CD4-positive, CD25-positive, alpha-beta regulatory T cell (primary cell): ENCODE measurements at regions not wholly inside any gene's neighbourhood (a gene's known extent, or its start where the extent isn't known, plus 50 kb on each side); places are given as distances from the start of the nearest gene placed in this dataset.

ENCODE experiments used
- ATAC-seq, 2 donors: fragments of 150-1000 bp; cut with Tn5 transposase; one replicate each; pipeline ENCODE4 v1.10.0; 2021; ENCODE audit warnings: low read depth in 2 of 2, moderate number of reproducible peaks in 2 of 2, moderate library complexity in 1 of 2
- DNase-seq, 3 donors: peaks; one replicate each; pipeline versions ENCODE4 v3.0.0 to v3.0.0-alpha.2; 2012 to 2022; ENCODE audit warnings: mixed read lengths in 1 of 3
- H3K27ac ChIP-seq: one replicate; pipeline ENCODE4 v1.7.0; 2013; ENCODE audit warnings: mild to moderate bottlenecking, low read length; ENCODE audit not compliant: insufficient read depth, poor library complexity, severe bottlenecking
- H3K27me3 ChIP-seq: one replicate; pipeline ENCODE4 v1.7.0; 2013; ENCODE audit warnings: low read length; ENCODE audit not compliant: control insufficient read depth, insufficient read depth
- H3K36me3 ChIP-seq: one replicate; pipeline ENCODE4 v1.7.0; 2013; ENCODE audit warnings: mild to moderate bottlenecking, low read length, moderate library complexity; ENCODE audit not compliant: control insufficient read depth, insufficient read depth
- H3K4me1 ChIP-seq: 2 replicates; pipeline ENCODE4 v1.7.0; 2013; ENCODE audit warnings: mild to moderate bottlenecking, low read length; ENCODE audit not compliant: insufficient read depth, control insufficient read depth, poor library complexity, severe bottlenecking
- H3K4me3 ChIP-seq: one replicate; pipeline ENCODE4 v1.7.0; 2013; ENCODE audit warnings: low read depth, mild to moderate bottlenecking, low read length, moderate library complexity
- H3K9me3 ChIP-seq, 2 experiments: 1 replicate in 1 of 2; 2 replicates in 1 of 2; pipeline ENCODE4 v1.7.0; 2013; ENCODE audit warnings: low read length in 2 of 2, mild to moderate bottlenecking in 1 of 2, moderate library complexity in 1 of 2; ENCODE audit not compliant: control insufficient read depth in 2 of 2
- H3K27ac Mint-ChIP-seq, 3 donors: one replicate each; pipeline ENCODE4 v1.8.0; 2020 to 2022; ENCODE audit warnings: mild to moderate bottlenecking in 3 of 3, mixed read lengths in 3 of 3, moderate library complexity in 2 of 3
- H3K27me3 Mint-ChIP-seq: one replicate; pipeline ENCODE4 v1.8.0; 2022; ENCODE audit warnings: mild to moderate bottlenecking, mixed read lengths
- H3K36me3 Mint-ChIP-seq: one replicate; pipeline ENCODE4 v1.8.0; 2020; ENCODE audit warnings: mixed read lengths
- H3K4me1 Mint-ChIP-seq, 4 donors: one replicate each; pipeline ENCODE4 v1.8.0; 2020 to 2022; ENCODE audit warnings: mixed read lengths in 4 of 4, mild to moderate bottlenecking in 1 of 4
- H3K4me3 Mint-ChIP-seq, 4 donors: one replicate each; pipeline ENCODE4 v1.8.0; 2020 to 2022; ENCODE audit warnings: mild to moderate bottlenecking in 4 of 4, mixed read lengths in 4 of 4, moderate library complexity in 3 of 4
- H3K9me3 Mint-ChIP-seq, 7 donors: one replicate each; pipeline ENCODE4 v1.8.0; 2020 to 2022; ENCODE audit warnings: mixed read lengths in 7 of 7, mild to moderate bottlenecking in 3 of 7, moderate library complexity in 2 of 7

DNA sequence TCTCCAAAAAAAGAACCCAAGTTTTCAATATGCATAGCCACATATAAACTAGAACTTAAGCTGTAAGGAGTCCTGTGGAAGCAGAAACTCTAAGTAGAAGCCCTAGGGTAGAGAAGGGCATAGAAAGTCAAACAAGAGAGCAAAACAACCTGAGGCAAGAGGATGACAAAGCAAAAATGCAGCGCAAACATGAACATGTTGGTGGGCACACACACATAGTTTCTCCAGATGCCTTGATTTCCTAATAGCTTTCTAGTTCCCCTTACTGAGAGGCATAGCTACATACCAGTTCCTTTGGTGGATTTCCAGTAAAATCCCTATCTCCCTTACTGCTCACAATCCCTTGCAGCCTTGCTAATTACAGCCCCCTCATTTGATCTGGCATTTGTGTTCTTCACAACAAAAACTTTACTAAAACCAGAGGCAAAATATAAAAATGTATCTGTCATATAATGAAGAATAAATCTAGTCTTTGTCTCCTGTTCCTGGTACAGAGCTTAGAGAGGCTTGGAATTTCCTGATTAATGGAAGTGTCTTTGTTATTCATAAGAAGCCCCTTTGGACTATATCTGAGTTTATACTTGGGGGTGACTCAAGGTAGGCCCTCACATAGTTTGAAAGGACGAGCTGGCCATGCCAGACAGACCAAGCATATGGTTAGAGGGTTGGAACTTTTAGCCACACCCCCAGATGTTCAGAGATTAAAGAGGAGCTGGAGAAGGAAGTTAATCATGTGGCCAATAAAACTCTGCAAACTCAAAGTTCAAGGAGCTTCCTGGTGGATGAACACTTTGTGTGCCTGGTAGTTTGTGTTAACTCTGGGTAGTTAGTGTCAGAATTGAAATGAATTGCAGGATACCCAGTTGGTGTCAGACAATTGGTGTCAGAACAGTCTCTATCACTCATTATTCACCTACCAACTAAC lies 52.7 kb upstream of the ZCCHC13 start:
- Histone ChIP-seq H3K27me3 (no peaks in the 10 kb centered on the region), H3K9me3 (no peaks in the 10 kb centered on the region), H3K4me3 (no peak overlapping the region), H3K27ac (no peak overlapping the region), H3K4me1 (no peaks in the 10 kb centered on the region), H3K36me3 (peaks cover 3% of the 10 kb centered on the region)
- DNase-seq (no peak), ATAC-seq (no peak)
- Mint-ChIP-seq H3K4me3 (no peak overlapping the region), H3K36me3 (peaks cover 9% of the 10 kb centered on the region), H3K27ac (peak overlapping the region; percentile 8 to 66 (median 14)), H3K4me1 (peaks cover 0 to 18% (median 3%) of the 10 kb centered on the region in 4 donors), H3K9me3 (no peaks in the 10 kb centered on the region), H3K27me3 (no peaks in the 10 kb centered on the region)

DNA sequence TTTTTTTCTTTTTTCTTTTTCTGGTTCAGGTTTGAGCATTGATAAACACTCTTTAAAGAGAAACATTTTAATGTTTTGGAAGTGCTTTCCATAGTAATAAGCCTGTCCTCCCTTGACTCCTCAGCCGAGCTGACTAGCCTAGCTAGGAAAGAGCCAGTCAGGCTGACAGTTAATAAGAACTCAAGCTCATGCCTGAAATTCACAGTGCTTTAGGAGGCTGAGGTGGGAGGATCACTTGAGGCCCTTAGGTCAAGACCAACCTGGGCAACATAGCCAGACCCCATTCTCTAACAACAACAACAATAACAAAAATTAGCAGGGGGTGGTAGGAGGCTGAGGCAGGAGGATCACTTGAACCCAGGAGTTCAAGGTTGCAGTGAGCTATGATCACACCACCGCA lies 53.4 kb upstream of the ZCCHC13 start:
- Histone ChIP-seq H3K27me3 (no peaks in the 10 kb centered on the region), H3K36me3 (no peaks in the 10 kb centered on the region), H3K4me3 (no peak overlapping the region), H3K27ac (no peak overlapping the region), H3K9me3 (no peaks in the 10 kb centered on the region), H3K4me1 (no peaks in the 10 kb centered on the region)
- Mint-ChIP-seq H3K9me3 (no peaks in the 10 kb centered on the region), H3K4me3 (no peak overlapping the region), H3K4me1 (peaks cover 0 to 18% (median 3%) of the 10 kb centered on the region in 4 donors), H3K36me3 (peaks cover 4% of the 10 kb centered on the region), H3K27me3 (no peaks in the 10 kb centered on the region), H3K27ac (peak overlapping the region in 2 of 3 donors; percentile 8 to 32)
- ATAC-seq (no peak), DNase-seq (no peak)

- H3K27ac ChIP-seq, result no peak overlapping the region
- Mint-ChIP-seq H3K9me3 (no peaks in the 10 kb centered on the region), H3K4me3 (no peak overlapping the region), H3K36me3 (peaks cover 4% of the 10 kb centered on the region), H3K4me1 (peaks cover 0 to 16% (median 3%) of the 10 kb centered on the region in 4 donors), H3K27ac (peak overlapping the region in 1 of 3 donors; percentile 45), H3K27me3 (no peaks in the 10 kb centered on the region)
- no peak for DNase-seq
- H3K4me1 ChIP-seq, result no peaks in the 10 kb centered on the region
- H3K9me3 ChIP-seq, result no peaks in the 10 kb centered on the region
- no peaks in the 10 kb centered on the region for H3K27me3 ChIP-seq
- H3K36me3 ChIP-seq, result no peaks in the 10 kb centered on the region
- ATAC-seq, result no peak
- no peak overlapping the region for H3K4me3 ChIP-seq
Measured at GRCh38 chrX:74249963-74250362, 54.0 kb upstream of the ZCCHC13 start.

- no peak for ATAC-seq
Measured at GRCh38 chrX:74248889-74249288, 55.1 kb upstream of the ZCCHC13 start.

DNA sequence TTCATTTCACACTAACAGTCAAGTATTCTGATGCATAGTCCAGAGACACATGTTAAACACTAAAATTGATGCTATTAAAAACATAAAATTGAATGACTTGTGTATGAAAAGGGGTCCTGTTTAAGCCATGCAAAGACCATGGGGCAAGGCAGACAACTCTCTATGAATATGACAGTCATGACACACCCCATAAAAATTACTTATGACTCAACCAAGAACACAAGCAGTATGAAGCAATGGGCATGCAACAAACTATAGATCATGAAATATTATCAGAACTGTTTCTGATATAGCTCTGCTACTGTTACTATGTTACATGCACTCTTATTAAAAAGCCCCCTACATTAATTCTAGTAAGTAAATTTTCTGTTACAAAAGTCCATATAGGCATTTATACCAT lies 57.5 kb upstream of the ZCCHC13 start:
- H3K27ac Mint-ChIP-seq, result peak overlapping the region in 2 of 3 donors; percentile 8 to 63
- no peak for DNase-seq

More at GRCh38 chrX:74248889-74249288, 55.1 kb upstream of the ZCCHC13 start:
- Mint-ChIP-seq H3K4me1 (peaks cover 0 to 16% (median 3%) of the 10 kb centered on the region in 4 donors), H3K4me3 (no peak overlapping the region), H3K9me3 (peaks cover 0 to 1% (median 0%) of the 10 kb centered on the region in 7 donors), H3K27me3 (no peaks in the 10 kb centered on the region), H3K27ac (no peak overlapping the region), H3K36me3 (peaks cover 4% of the 10 kb centered on the region)
- no peaks in the 10 kb centered on the region for H3K36me3 ChIP-seq
- no peaks in the 10 kb centered on the region for H3K4me1 ChIP-seq
- H3K4me3 ChIP-seq, result no peak overlapping the region
- no peaks in the 10 kb centered on the region for H3K27me3 ChIP-seq
- no peak for DNase-seq
- no peak overlapping the region for H3K27ac ChIP-seq
- no peaks in the 10 kb centered on the region for H3K9me3 ChIP-seq

GRCh38 chrX:74242484-74243138 lies 61.4 kb upstream of the ZCCHC13 start:
- no peaks in the 10 kb centered on the region for H3K27me3 ChIP-seq
- no peak overlapping the region for H3K27ac Mint-ChIP-seq
- H3K36me3 ChIP-seq, result peaks cover 20% of the 10 kb centered on the region
- ATAC-seq, result no peak
- no peak overlapping the region for H3K4me3 ChIP-seq
- H3K4me3 Mint-ChIP-seq, result no peak overlapping the region
- peaks cover 0 to 1% (median 0%) of the 10 kb centered on the region in 7 donors for H3K9me3 Mint-ChIP-seq
- peaks cover 13% of the 10 kb centered on the region for H3K36me3 Mint-ChIP-seq
- no peak overlapping the region for H3K27ac ChIP-seq
- no peaks in the 10 kb centered on the region for H3K9me3 ChIP-seq
- H3K4me1 Mint-ChIP-seq, result peaks cover 0 to 11% (median 9%) of the 10 kb centered on the region in 4 donors
- H3K4me1 ChIP-seq, result no peaks in the 10 kb centered on the region
- no peak for DNase-seq
- H3K27me3 Mint-ChIP-seq, result no peaks in the 10 kb centered on the region

More for the DNA sequence above, 57.5 kb upstream of the ZCCHC13 start:
- no peak for ATAC-seq
- Mint-ChIP-seq H3K4me3 (no peak overlapping the region), H3K36me3 (peaks cover 4% of the 10 kb centered on the region), H3K27me3 (no peaks in the 10 kb centered on the region), H3K9me3 (peaks cover 0 to 1% (median 0%) of the 10 kb centered on the region in 7 donors), H3K4me1 (peaks cover 0 to 11% (median 8%) of the 10 kb centered on the region in 4 donors)
- Histone ChIP-seq H3K4me3 (no peak overlapping the region), H3K9me3 (no peaks in the 10 kb centered on the region), H3K36me3 (peaks cover 4% of the 10 kb centered on the region), H3K27ac (no peak overlapping the region), H3K27me3 (no peaks in the 10 kb centered on the region), H3K4me1 (no peaks in the 10 kb centered on the region)

DNA sequence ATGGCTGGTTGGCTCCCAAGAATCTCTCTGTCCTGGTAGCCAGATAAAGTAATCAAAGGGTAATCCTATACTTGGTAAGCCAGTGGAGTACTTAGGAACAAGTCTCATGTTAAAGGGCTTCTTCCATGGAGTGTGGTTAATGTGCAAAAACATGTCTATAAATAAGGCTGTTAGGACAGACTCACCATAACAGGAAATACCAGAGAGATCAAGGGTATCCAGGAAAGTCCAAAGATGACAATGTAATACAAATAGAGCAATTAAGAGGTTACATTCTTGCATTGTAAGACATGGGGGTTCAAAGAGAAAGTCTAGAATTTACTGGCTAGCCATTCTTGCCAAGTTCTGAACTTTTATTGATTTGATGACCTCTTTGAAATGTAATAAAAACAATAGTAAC lies 61.9 kb upstream of the ZCCHC13 start:
- ATAC-seq (no peak), DNase-seq (no peak)
- H3K27me3 ChIP-seq, result no peaks in the 10 kb centered on the region
- H3K36me3 ChIP-seq, result peaks cover 20% of the 10 kb centered on the region
- H3K4me3 ChIP-seq, result no peak overlapping the region
- H3K4me1 ChIP-seq, result no peaks in the 10 kb centered on the region
- H3K27me3 Mint-ChIP-seq, result no peaks in the 10 kb centered on the region
- no peaks in the 10 kb centered on the region for H3K9me3 ChIP-seq
- H3K9me3 Mint-ChIP-seq, result peaks cover 0 to 1% (median 0%) of the 10 kb centered on the region in 7 donors
- H3K27ac Mint-ChIP-seq, result peak overlapping the region in 1 of 3 donors; percentile 44
- H3K4me1 Mint-ChIP-seq, result peaks cover 0 to 11% (median 9%) of the 10 kb centered on the region in 4 donors
- peaks cover 13% of the 10 kb centered on the region for H3K36me3 Mint-ChIP-seq
- no peak overlapping the region for H3K4me3 Mint-ChIP-seq
- H3K27ac ChIP-seq, result no peak overlapping the region
